ENCODE measurements at regions not wholly inside any gene's neighbourhood (a gene's known extent, or its start where the extent isn't known, plus 50 kb on each side); places are given as distances from the start of the nearest gene placed in this dataset.

GRCh38 chr5:155872629-155873220 lies 454.2 kb upstream of the SGCD start:
- DNase-seq, result no peak

- no peak for DNase-seq
Measured at GRCh38 chr5:155878991-155879575, 447.9 kb upstream of the SGCD start.

- no peak for DNase-seq
Measured at GRCh38 chr5:155884041-155884440, 442.9 kb upstream of the SGCD start.

GRCh38 chr5:155885199-155885598 lies 441.8 kb upstream of the SGCD start:
- no peak for DNase-seq

- DNase-seq, result no peak
Measured at GRCh38 chr5:155886311-155887031, 440.5 kb upstream of the SGCD start.

GRCh38 chr5:155895484-155895883 lies 431.5 kb upstream of the SGCD start:
- DNase-seq, result no peak

GRCh38 chr5:155897761-155898160 lies 429.2 kb upstream of the SGCD start:
- no peak for DNase-seq

GRCh38 chr5:155898284-155898683 lies 428.7 kb upstream of the SGCD start:
- DNase-seq, result no peak

GRCh38 chr5:155903791-155904190 lies 423.2 kb upstream of the SGCD start:
- DNase-seq, result no peak

GRCh38 chr5:155905364-155905763 lies 421.6 kb upstream of the SGCD start:
- DNase-seq, result no peak

- no peak for DNase-seq
Measured at GRCh38 chr5:155906046-155906445, 420.9 kb upstream of the SGCD start.

GRCh38 chr5:155908543-155908942 lies 418.4 kb upstream of the SGCD start:
- no peak for DNase-seq

- no peak for DNase-seq
Measured at GRCh38 chr5:155912291-155912690, 414.7 kb upstream of the SGCD start.

- DNase-seq, result no peak
Measured at GRCh38 chr5:155914766-155915165, 412.2 kb upstream of the SGCD start.

- DNase-seq, result no peak
Measured at GRCh38 chr5:155915601-155916000, 411.4 kb upstream of the SGCD start.

GRCh38 chr5:155919126-155919525 lies 407.8 kb upstream of the SGCD start:
- DNase-seq, result no peak

GRCh38 chr5:155919725-155920124 lies 407.2 kb upstream of the SGCD start:
- no peak for DNase-seq

GRCh38 chr5:155921621-155922020 lies 405.3 kb upstream of the SGCD start:
- DNase-seq, result no peak

- no peak for DNase-seq
Measured at GRCh38 chr5:155923784-155924183, 403.2 kb upstream of the SGCD start.

- DNase-seq, result no peak
Measured at GRCh38 chr5:155926031-155926430, 400.9 kb upstream of the SGCD start.

- no peak for DNase-seq
Measured at GRCh38 chr5:155926766-155927165, 400.2 kb upstream of the SGCD start.

GRCh38 chr5:155929112-155929511 lies 397.9 kb upstream of the SGCD start:
- DNase-seq, result no peak

GRCh38 chr5:155934964-155935363 lies 392.0 kb upstream of the SGCD start:
- no peak for DNase-seq

- DNase-seq, result no peak
Measured at GRCh38 chr5:155935723-155936122, 391.2 kb upstream of the SGCD start.
